ENCODE measurements at regions not wholly inside any gene's neighbourhood (a gene's known extent, or its start where the extent isn't known, plus 50 kb on each side); places are given as distances from the start of the nearest gene placed in this dataset.

GRCh38 chr2:137893145-137893544 lies 71.1 kb upstream of the HNMT start:
- WGBS (ENCODE audit: insufficient coverage, insufficient replicate concordance, low lambda C conversion rate, missing lambda C conversion rate) = 55% methylated on average over 2 of the region's 2 CpGs
- SMC1A ChIA-PET (ENCODE audit: uncharacterized antibody, unreplicated experiment) = interaction anchor here (0.9 kb wide), 1 partner anchor 933 kb away, joined by 3 read pairs; no protein-coding TSS in a partner anchor
- H3K27ac ChIP-seq (ENCODE audit: control insufficient read depth, insufficient read depth) = no peak overlapping the region
- H3K4me3 ChIP-seq = no peak overlapping the region
- POLR2A ChIA-PET = no interaction called here
- BruUV-seq (replicated peaks) = no TSS peak
- TF ChIP-seq IRF3 (IDR thresholded peaks at IDR 0.05) (no peak), HSF1 (IDR thresholded peaks at IDR 0.05; ENCODE audit: low read depth, low read length) (no peak), RCOR1 (conservative IDR thresholded peaks at IDR 0.05; ENCODE audit: low read depth, low read length) (no peak), POLR2A (IDR thresholded peaks at IDR 0.05; ENCODE audit: low read depth, low read length) (no peak), NR2C2 (IDR thresholded peaks at IDR 0.05; ENCODE audit: borderline replicate concordance, control insufficient read depth, insufficient read length, low read depth) (no peak), ZBTB4 (CRISPR knock-in tag; IDR thresholded peaks at IDR 0.05) (no peak), KAT2A (conservative IDR thresholded peaks at IDR 0.05; ENCODE audit: control insufficient read depth, low read depth, low read length) (no peak), RAD21 (IDR thresholded peaks at IDR 0.05; ENCODE audit: insufficient read depth, low read depth, low read length) (no peak), ZSCAN29 (IDR thresholded peaks at IDR 0.05) (no peak), RFX5 (IDR thresholded peaks at IDR 0.05; ENCODE audit: low read depth, low read length) (no peak)
- TF ChIP-seq, protein P1, sequence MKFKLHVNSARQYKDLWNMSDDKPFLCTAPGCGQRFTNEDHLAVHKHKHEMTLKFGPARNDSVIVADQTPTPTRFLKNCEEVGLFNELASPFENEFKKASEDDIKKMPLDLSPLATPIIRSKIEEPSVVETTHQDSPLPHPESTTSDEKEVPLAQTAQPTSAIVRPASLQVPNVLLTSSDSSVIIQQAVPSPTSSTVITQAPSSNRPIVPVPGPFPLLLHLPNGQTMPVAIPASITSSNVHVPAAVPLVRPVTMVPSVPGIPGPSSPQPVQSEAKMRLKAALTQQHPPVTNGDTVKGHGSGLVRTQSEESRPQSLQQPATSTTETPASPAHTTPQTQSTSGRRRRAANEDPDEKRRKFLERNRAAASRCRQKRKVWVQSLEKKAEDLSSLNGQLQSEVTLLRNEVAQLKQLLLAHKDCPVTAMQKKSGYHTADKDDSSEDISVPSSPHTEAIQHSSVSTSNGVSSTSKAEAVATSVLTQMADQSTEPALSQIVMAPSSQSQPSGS (IDR thresholded peaks at IDR 0.05; ENCODE audit: low read length) = no peak
- no peak for FAIRE-seq
- no peak overlapping the region for H2AFZ ChIP-seq (ENCODE audit: control insufficient read depth, low read depth, low read length)
- H3K4me1 ChIP-seq (ENCODE audit: control insufficient read depth, insufficient read depth, low read length) = no peaks in the 10 kb centered on the region
- intact Hi-C loops (cut with micrococcal nuclease; ENCODE audit: unreplicated experiment) = no loop called here
- ATAC-seq = no peak
- H3K79me2 ChIP-seq (ENCODE audit: control insufficient read depth, insufficient read depth, low read length) = no peaks in the 10 kb centered on the region
- H3K9ac ChIP-seq (ENCODE audit: control insufficient read depth, insufficient read depth, low read length) = no peak overlapping the region
- no peak for DNase-seq (ENCODE audit: low read depth, low spot score)
- H3K4me2 ChIP-seq (ENCODE audit: control insufficient read depth, insufficient read depth) = no peak overlapping the region
- no peaks in the 10 kb centered on the region for H3K36me3 ChIP-seq (ENCODE audit: control insufficient read depth in 2 of 2, insufficient read depth in 2 of 2, low read length in 1 of 2)
- RAD21 ChIA-PET (ENCODE audit: unreplicated experiment) = no interaction called here
- H3K9me3 ChIP-seq (replicated peaks; ENCODE audit: control insufficient read depth, insufficient read depth, low read length) = no peaks in the 10 kb centered on the region
- CTCF ChIA-PET = interaction anchor here (1.2 kb wide), 1 partner anchor 27 kb away, joined by 3 read pairs; no protein-coding TSS in a partner anchor
- H3K27me3 ChIP-seq (replicated peaks in 1 of 2; ENCODE audit: control insufficient read depth in 2 of 2, insufficient read depth in 2 of 2, low read length in 1 of 2) = no peaks in the 10 kb centered on the region; a peak in 2 of 4 replicates
- in situ Hi-C loops (cut with MboI) = loop anchor here (25.0 kb wide), 1 partner anchor 894 kb away; the partner anchor contains the start of gene NXPH2
- no peaks in the 10 kb centered on the region for H4K20me1 ChIP-seq (ENCODE audit: control insufficient read depth, insufficient read depth)
